Eye (tissue), 1 donor: ENCODE measurements at regions not wholly inside any gene's neighbourhood (a gene's known extent, or its start where the extent isn't known, plus 50 kb on each side); places are given as distances from the start of the nearest gene placed in this dataset.

Source experiments
- DNase-seq: peaks from one replicate; pipeline ENCODE4 v3.0.0-alpha.2; 2015

GRCh38 chr6:108752733-108753590, 95.3 kb upstream of the ARMC2 start:
- no peak for DNase-seq

- no peak for DNase-seq
Observed at GRCh38 chr6:108755257-108756240, 92.7 kb upstream of the ARMC2 start.

GRCh38 chr6:108757357-108757756, 90.9 kb upstream of the ARMC2 start:
- DNase-seq: no peak

- DNase-seq: no peak
Observed at GRCh38 chr6:108758884-108759283, 89.3 kb upstream of the ARMC2 start.

- no peak for DNase-seq
Observed at GRCh38 chr6:108760126-108761050, 87.8 kb upstream of the ARMC2 start.

GRCh38 chr6:108762394-108762793, 85.8 kb upstream of the ARMC2 start:
- no peak for DNase-seq

GRCh38 chr6:108763931-108764579, 84.2 kb upstream of the ARMC2 start:
- DNase-seq: no peak

- DNase-seq: no peak
Observed at GRCh38 chr6:108764580-108764950, 83.7 kb upstream of the ARMC2 start.

- no peak for DNase-seq
Observed at GRCh38 chr6:108765495-108765894, 82.7 kb upstream of the ARMC2 start.

GRCh38 chr6:108766419-108766818, 81.8 kb upstream of the ARMC2 start:
- DNase-seq: no peak

GRCh38 chr6:108766886-108767285, 81.3 kb upstream of the ARMC2 start:
- no peak for DNase-seq

GRCh38 chr6:108767418-108768165, 80.6 kb upstream of the ARMC2 start:
- DNase-seq: no peak

GRCh38 chr6:108768166-108768555, 80.1 kb upstream of the ARMC2 start:
- DNase-seq: no peak

- no peak for DNase-seq
Observed at GRCh38 chr6:108768792-108769524, 79.3 kb upstream of the ARMC2 start.

- no peak for DNase-seq
Observed at GRCh38 chr6:108771421-108771820, 76.8 kb upstream of the ARMC2 start.

- no peak for DNase-seq
Observed at GRCh38 chr6:108774555-108774954, 73.7 kb upstream of the ARMC2 start.

- DNase-seq: no peak
Observed at GRCh38 chr6:108777536-108777935, 70.7 kb upstream of the ARMC2 start.

GRCh38 chr6:108778421-108779186, 69.6 kb upstream of the ARMC2 start:
- DNase-seq: no peak

GRCh38 chr6:108779536-108780275, 68.5 kb upstream of the ARMC2 start:
- DNase-seq: no peak
